ENCODE measurements at regions not wholly inside any gene's neighbourhood (a gene's known extent, or its start where the extent isn't known, plus 50 kb on each side); places are given as distances from the start of the nearest gene placed in this dataset.

DNA sequence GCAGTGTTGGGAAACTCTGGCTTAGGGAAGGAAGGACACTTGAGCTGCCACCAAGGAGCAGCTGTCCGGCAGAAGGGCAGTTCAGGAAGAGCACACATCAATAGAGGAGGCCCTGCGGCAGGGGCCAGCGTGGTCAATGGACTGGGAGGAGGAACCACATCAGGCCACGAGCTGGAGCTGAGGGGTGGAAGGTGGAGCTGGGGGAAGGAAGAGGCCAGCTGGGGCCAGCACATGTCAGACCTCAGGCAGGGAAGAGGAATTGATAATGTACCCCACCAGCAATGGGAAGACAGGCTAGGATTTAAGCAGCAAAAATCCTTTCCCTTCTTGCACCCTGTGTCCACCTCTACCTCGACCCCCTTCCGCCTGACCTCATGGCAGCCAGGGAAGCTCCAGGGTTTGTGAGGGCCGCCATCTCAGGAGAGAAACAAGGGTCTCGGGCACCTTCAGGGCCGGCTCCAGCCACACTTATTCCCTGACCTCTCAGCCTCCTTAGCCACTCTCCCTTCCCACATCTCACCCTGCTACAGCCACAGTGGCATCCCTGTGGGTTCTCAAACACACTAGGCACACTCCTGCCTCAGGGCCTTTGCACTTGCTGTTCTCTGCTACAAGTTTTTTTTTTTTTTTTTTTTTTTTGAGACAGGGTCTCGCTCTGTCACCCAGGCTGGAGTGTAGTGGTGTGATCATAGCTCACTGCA is 157.8 kb upstream of the GRK3 start:
- Histone ChIP-seq H3K9me3 (no peaks in the 10 kb centered on the region), H3K27ac (no peak overlapping the region), H3K4me1 (peaks cover 8 to 18% of the 10 kb centered on the region in 2 donors), H3K4me3 (no peak overlapping the region), H3K27me3 (no peaks in the 10 kb centered on the region), H3K36me3 (no peaks in the 10 kb centered on the region)
- DNase-seq (ENCODE audit: low spot score in 2 of 2), result no peak
- intact Hi-C loops (cut with DNase I), result no loop called here
- no peak for TF ChIP-seq CTCF (IDR thresholded peaks at IDR 0.05)

- no peaks in the 10 kb centered on the region for H3K36me3 ChIP-seq
- H3K27ac ChIP-seq, result no peak overlapping the region
- intact Hi-C loops (cut with DNase I), result no loop called here
- H3K27me3 ChIP-seq, result no peaks in the 10 kb centered on the region
- H3K4me3 ChIP-seq, result no peak overlapping the region
- no peaks in the 10 kb centered on the region for H3K9me3 ChIP-seq
- peaks cover 8 to 18% of the 10 kb centered on the region in 2 donors for H3K4me1 ChIP-seq
- DNase-seq (ENCODE audit: low spot score in 2 of 2), result no peak
- no peak for TF ChIP-seq CTCF (IDR thresholded peaks at IDR 0.05)
These were observed 157.1 kb upstream of the GRK3 start for GRCh38 chr22:25407226-25407858.

DNA sequence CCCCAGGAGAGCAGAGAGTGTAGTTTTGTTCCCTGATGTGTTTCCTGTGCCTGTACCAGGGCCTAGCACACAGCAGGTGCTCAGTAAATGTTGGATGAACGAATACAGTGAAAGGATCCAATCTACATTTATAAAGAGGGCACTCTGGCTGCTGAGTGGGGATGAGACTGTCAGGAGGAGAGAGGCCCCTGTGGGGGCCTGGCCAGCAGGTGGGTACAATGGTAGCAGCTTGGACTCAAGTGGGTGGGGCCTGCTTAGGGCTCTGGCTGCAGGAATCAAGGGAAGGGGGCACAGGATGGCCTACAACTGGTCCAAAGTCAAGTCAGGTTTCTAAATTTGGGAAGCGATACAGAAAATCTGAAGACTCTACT is 156.6 kb upstream of the GRK3 start:
- Histone ChIP-seq H3K27ac (no peak overlapping the region), H3K4me1 (peaks cover 8 to 18% of the 10 kb centered on the region in 2 donors), H3K27me3 (no peaks in the 10 kb centered on the region), H3K4me3 (no peak overlapping the region), H3K9me3 (no peaks in the 10 kb centered on the region), H3K36me3 (no peaks in the 10 kb centered on the region)
- intact Hi-C loops (cut with DNase I), result no loop called here
- TF ChIP-seq CTCF (IDR thresholded peaks at IDR 0.05), result no peak
- DNase-seq (ENCODE audit: low spot score in 2 of 2), result no peak

GRCh38 chr22:25409240-25409639 is 155.2 kb upstream of the GRK3 start:
- H3K27ac ChIP-seq, result no peak overlapping the region
- no peak for TF ChIP-seq CTCF (IDR thresholded peaks at IDR 0.05)
- peaks cover 0 to 7% of the 10 kb centered on the region in 2 donors for H3K4me1 ChIP-seq
- no peak for DNase-seq (ENCODE audit: low spot score in 2 of 2)
- H3K9me3 ChIP-seq, result no peaks in the 10 kb centered on the region
- H3K27me3 ChIP-seq, result no peaks in the 10 kb centered on the region
- no peak overlapping the region for H3K4me3 ChIP-seq
- no peaks in the 10 kb centered on the region for H3K36me3 ChIP-seq
- intact Hi-C loops (cut with DNase I), result no loop called here

DNA sequence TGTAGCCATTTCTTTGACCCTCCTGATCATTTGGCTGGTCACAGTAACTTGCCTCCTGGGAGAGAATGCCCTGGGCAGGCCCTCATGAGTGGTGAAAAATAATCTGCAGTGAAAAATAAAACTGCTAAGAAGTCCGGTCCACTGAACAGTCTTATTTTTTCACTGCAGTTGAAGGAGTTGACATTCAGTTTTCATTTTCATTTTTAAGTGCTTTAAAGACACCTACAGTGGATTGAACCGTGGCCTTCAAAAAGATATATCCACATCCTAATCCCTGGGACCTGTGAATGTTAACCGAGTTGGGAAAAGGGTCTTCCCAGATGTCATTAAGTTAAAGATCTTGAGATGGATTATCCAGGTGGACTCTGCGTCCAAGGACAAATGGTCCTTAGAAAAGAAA is 153.6 kb upstream of the GRK3 start:
- Histone ChIP-seq H3K27me3 (no peaks in the 10 kb centered on the region), H3K36me3 (no peaks in the 10 kb centered on the region), H3K9me3 (no peaks in the 10 kb centered on the region), H3K4me3 (no peak overlapping the region), H3K4me1 (peaks cover 0 to 3% of the 10 kb centered on the region in 2 donors), H3K27ac (no peak overlapping the region)
- no peak for TF ChIP-seq CTCF (IDR thresholded peaks at IDR 0.05)
- intact Hi-C loops (cut with DNase I), result no loop called here
- DNase-seq (ENCODE audit: low spot score in 2 of 2), result no peak

Measured in ascending aorta (tissue), 2 donors.